ENCODE measurements at regions not wholly inside any gene's neighbourhood (a gene's known extent, or its start where the extent isn't known, plus 50 kb on each side); places are given as distances from the start of the nearest gene placed in this dataset.

DNA sequence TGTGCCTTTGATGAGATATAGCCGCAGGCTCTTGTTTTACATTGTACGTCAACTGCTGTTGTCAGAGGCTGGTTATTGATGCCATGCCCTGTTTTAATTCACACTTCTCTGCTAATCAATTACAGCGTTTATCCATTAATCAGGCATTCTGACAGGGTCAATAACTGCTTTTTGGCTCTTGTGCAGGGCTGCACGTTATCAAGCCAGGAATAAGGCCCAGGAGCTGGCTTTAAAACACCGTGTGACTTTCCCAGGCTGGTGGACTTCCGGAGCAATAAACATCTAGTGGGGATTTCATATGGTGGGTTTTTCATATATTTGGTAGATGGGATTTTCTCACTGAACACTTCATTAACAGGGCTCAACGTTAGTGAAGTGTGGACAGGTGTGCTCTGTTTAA is 221.7 kb downstream of the TM9SF2 start (continued):
- TF ChIP-seq, protein P1, sequence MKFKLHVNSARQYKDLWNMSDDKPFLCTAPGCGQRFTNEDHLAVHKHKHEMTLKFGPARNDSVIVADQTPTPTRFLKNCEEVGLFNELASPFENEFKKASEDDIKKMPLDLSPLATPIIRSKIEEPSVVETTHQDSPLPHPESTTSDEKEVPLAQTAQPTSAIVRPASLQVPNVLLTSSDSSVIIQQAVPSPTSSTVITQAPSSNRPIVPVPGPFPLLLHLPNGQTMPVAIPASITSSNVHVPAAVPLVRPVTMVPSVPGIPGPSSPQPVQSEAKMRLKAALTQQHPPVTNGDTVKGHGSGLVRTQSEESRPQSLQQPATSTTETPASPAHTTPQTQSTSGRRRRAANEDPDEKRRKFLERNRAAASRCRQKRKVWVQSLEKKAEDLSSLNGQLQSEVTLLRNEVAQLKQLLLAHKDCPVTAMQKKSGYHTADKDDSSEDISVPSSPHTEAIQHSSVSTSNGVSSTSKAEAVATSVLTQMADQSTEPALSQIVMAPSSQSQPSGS (CRISPR knock-in tag; IDR thresholded peaks at IDR 0.05; ENCODE audit: borderline replicate concordance, low read depth) = no peak
- TF ChIP-seq ZNF263 (CRISPR knock-in tag; IDR thresholded peaks at IDR 0.05; ENCODE audit: low read depth) (no peak), E2F1 (CRISPR knock-in tag; IDR thresholded peaks at IDR 0.05) (no peak), ZNF425 (CRISPR knock-in tag; conservative IDR thresholded peaks at IDR 0.05) (no peak), TEAD1 (CRISPR knock-in tag; IDR thresholded peaks at IDR 0.05) (no peak)

- H3K9me3 Mint-ChIP-seq = no peaks in the 10 kb centered on the region
- DNase-seq (ENCODE audit: low spot score) = no peak
- CTCF ChIA-PET = interaction anchor here (0.7 to 1.2 kb wide), 2 partner anchors 27 to 66 kb away, joined by 3 read pairs; no protein-coding TSS in a partner anchor
- H3K27ac Mint-ChIP-seq = peak overlapping the region; percentile 58
- POLR2A ChIA-PET = interaction anchor here (0.8 to 1.5 kb wide), 2 partner anchors 10 to 257 kb away, joined by 3 to 4 read pairs; no protein-coding TSS in a partner anchor
- no peaks in the 10 kb centered on the region for H3K36me3 Mint-ChIP-seq
- ATAC-seq = no peak
- H3K4me1 Mint-ChIP-seq = peaks cover 81% of the 10 kb centered on the region
- no peaks in the 10 kb centered on the region for H3K27me3 Mint-ChIP-seq (ENCODE audit: low read depth)
- H3K4me3 Mint-ChIP-seq = no peak overlapping the region
- TF ChIP-seq SP1 (CRISPR knock-in tag; conservative IDR thresholded peaks at IDR 0.05) (no peak), TEAD1 (CRISPR knock-in tag; IDR thresholded peaks at IDR 0.05) (no peak), ZNF121 (CRISPR knock-in tag; IDR thresholded peaks at IDR 0.05) (no peak), JUN (CRISPR knock-in tag; IDR thresholded peaks at IDR 0.05) (no peak), ZNF281 (CRISPR knock-in tag; IDR thresholded peaks at IDR 0.05) (no peak), PREB (CRISPR knock-in tag; IDR thresholded peaks at IDR 0.05; ENCODE audit: borderline replicate concordance) (no peak), TP53 (CRISPR knock-in tag; IDR thresholded peaks at IDR 0.05) (no peak), ZNF396 (CRISPR knock-in tag; IDR thresholded peaks at IDR 0.05; ENCODE audit: borderline replicate concordance) (no peak)
- TF ChIP-seq, protein P2, sequence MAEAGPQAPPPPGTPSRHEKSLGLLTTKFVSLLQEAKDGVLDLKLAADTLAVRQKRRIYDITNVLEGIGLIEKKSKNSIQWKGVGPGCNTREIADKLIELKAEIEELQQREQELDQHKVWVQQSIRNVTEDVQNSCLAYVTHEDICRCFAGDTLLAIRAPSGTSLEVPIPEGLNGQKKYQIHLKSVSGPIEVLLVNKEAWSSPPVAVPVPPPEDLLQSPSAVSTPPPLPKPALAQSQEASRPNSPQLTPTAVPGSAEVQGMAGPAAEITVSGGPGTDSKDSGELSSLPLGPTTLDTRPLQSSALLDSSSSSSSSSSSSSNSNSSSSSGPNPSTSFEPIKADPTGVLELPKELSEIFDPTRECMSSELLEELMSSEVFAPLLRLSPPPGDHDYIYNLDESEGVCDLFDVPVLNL (CRISPR knock-in tag; IDR thresholded peaks at IDR 0.05; ENCODE audit: borderline replicate concordance, low read depth) = no peak
- TF ChIP-seq, protein P3, sequence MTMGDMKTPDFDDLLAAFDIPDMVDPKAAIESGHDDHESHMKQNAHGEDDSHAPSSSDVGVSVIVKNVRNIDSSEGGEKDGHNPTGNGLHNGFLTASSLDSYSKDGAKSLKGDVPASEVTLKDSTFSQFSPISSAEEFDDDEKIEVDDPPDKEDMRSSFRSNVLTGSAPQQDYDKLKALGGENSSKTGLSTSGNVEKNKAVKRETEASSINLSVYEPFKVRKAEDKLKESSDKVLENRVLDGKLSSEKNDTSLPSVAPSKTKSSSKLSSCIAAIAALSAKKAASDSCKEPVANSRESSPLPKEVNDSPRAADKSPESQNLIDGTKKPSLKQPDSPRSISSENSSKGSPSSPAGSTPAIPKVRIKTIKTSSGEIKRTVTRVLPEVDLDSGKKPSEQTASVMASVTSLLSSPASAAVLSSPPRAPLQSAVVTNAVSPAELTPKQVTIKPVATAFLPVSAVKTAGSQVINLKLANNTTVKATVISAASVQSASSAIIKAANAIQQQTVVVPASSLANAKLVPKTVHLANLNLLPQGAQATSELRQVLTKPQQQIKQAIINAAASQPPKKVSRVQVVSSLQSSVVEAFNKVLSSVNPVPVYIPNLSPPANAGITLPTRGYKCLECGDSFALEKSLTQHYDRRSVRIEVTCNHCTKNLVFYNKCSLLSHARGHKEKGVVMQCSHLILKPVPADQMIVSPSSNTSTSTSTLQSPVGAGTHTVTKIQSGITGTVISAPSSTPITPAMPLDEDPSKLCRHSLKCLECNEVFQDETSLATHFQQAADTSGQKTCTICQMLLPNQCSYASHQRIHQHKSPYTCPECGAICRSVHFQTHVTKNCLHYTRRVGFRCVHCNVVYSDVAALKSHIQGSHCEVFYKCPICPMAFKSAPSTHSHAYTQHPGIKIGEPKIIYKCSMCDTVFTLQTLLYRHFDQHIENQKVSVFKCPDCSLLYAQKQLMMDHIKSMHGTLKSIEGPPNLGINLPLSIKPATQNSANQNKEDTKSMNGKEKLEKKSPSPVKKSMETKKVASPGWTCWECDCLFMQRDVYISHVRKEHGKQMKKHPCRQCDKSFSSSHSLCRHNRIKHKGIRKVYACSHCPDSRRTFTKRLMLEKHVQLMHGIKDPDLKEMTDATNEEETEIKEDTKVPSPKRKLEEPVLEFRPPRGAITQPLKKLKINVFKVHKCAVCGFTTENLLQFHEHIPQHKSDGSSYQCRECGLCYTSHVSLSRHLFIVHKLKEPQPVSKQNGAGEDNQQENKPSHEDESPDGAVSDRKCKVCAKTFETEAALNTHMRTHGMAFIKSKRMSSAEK (CRISPR knock-in tag; IDR thresholded peaks at IDR 0.05; ENCODE audit: borderline replicate concordance) = no peak
- TF ChIP-seq, protein P1 (CRISPR knock-in tag; IDR thresholded peaks at IDR 0.05; ENCODE audit: borderline replicate concordance, low read depth) = no peak
- TF ChIP-seq, protein P4, sequence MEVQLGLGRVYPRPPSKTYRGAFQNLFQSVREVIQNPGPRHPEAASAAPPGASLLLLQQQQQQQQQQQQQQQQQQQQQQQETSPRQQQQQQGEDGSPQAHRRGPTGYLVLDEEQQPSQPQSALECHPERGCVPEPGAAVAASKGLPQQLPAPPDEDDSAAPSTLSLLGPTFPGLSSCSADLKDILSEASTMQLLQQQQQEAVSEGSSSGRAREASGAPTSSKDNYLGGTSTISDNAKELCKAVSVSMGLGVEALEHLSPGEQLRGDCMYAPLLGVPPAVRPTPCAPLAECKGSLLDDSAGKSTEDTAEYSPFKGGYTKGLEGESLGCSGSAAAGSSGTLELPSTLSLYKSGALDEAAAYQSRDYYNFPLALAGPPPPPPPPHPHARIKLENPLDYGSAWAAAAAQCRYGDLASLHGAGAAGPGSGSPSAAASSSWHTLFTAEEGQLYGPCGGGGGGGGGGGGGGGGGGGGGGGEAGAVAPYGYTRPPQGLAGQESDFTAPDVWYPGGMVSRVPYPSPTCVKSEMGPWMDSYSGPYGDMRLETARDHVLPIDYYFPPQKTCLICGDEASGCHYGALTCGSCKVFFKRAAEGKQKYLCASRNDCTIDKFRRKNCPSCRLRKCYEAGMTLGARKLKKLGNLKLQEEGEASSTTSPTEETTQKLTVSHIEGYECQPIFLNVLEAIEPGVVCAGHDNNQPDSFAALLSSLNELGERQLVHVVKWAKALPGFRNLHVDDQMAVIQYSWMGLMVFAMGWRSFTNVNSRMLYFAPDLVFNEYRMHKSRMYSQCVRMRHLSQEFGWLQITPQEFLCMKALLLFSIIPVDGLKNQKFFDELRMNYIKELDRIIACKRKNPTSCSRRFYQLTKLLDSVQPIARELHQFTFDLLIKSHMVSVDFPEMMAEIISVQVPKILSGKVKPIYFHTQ (CRISPR knock-in tag; IDR thresholded peaks at IDR 0.05) = no peak
These were observed 221.1 kb downstream of the TM9SF2 start for GRCh38 chr13:99722338-99722818.
